GM23248 (cell line): ENCODE measurements at regions not wholly inside any gene's neighbourhood (a gene's known extent, or its start where the extent isn't known, plus 50 kb on each side); places are given as distances from the start of the nearest gene placed in this dataset.

ENCODE experiments used
- DNase-seq: peaks from one replicate; pipeline ENCODE4 v3.0.0-alpha.2; 2015
- H2AFZ ChIP-seq: fragments of 200-600 bp; sonication (generic); 2 replicates; pipeline ENCODE4 v1.6.1; 2016; ENCODE audit warnings: antibody characterized with exemption
- H3F3A ChIP-seq: fragments of 200-600 bp; sonication (generic); 2 replicates; pipeline ENCODE4 v1.6.1; 2016; ENCODE audit warnings: mild to moderate bottlenecking, antibody characterized with exemption, mixed run types; ENCODE audit not compliant: insufficient read depth
- H3K27ac ChIP-seq: fragments of 200-600 bp; sonication (generic); 2 replicates; pipeline ENCODE4 v1.5.1; 2016; ENCODE audit warnings: mild to moderate bottlenecking
- H3K27me3 ChIP-seq: fragments of 200-600 bp; sonication (generic); replicated peaks from 2 replicates; pipeline ENCODE4 v1.6.1; 2016; ENCODE audit warnings: mild to moderate bottlenecking; ENCODE audit not compliant: insufficient read depth
- H3K36me3 ChIP-seq: fragments of 200-600 bp; sonication (generic); 2 replicates; pipeline ENCODE4 v1.6.1; 2016; ENCODE audit warnings: low read depth, mild to moderate bottlenecking
- H3K4me1 ChIP-seq: fragments of 200-600 bp; sonication (generic); 2 replicates; pipeline ENCODE4 v1.6.1; 2016; ENCODE audit warnings: mild to moderate bottlenecking; ENCODE audit not compliant: insufficient read depth
- H3K4me2 ChIP-seq: fragments of 200-600 bp; sonication (generic); one replicate; pipeline ENCODE4 v1.6.1; 2016; ENCODE audit warnings: mild to moderate bottlenecking; ENCODE audit not compliant: unreplicated experiment
- H3K4me3 ChIP-seq: fragments of 200-600 bp; sonication (generic); 2 replicates; pipeline ENCODE4 v1.5.1; 2016; ENCODE audit warnings: mild to moderate bottlenecking
- H3K79me2 ChIP-seq: fragments of 200-600 bp; sonication (generic); 2 replicates; pipeline ENCODE4 v1.6.1; 2016; ENCODE audit warnings: mild to moderate bottlenecking; ENCODE audit not compliant: insufficient read depth
- H3K9ac ChIP-seq: fragments of 200-600 bp; sonication (generic); 2 replicates; pipeline ENCODE4 v1.6.1; 2016; ENCODE audit warnings: mild to moderate bottlenecking
- H3K9me2 ChIP-seq: fragments of 200-600 bp; sonication (generic); 2 replicates; pipeline ENCODE4 v1.6.1; 2016; ENCODE audit warnings: mixed run types, mild to moderate bottlenecking, moderate library complexity; ENCODE audit not compliant: insufficient read depth
- H3K9me3 ChIP-seq: fragments of 200-600 bp; sonication (generic); one replicate; pipeline ENCODE4 v1.6.1; 2017; ENCODE audit warnings: low read depth
- H4K20me1 ChIP-seq: fragments of 200-600 bp; sonication (generic); 2 replicates; pipeline ENCODE4 v1.6.0; 2016; ENCODE audit not compliant: insufficient read depth
- EZH2 ChIP-seq: fragments of 200-600 bp; sonication (generic); IDR thresholded peaks from 2 replicates; pipeline ENCODE4 v1.6.1; 2018; ENCODE audit warnings: antibody characterized with exemption, mild to moderate bottlenecking; ENCODE audit not compliant: insufficient read depth, poor library complexity, severe bottlenecking
- EZH2phosphoT487 ChIP-seq: fragments of 200-600 bp; sonication (generic); IDR thresholded peaks from 2 replicates; pipeline ENCODE4 v1.6.1; 2018; ENCODE audit warnings: antibody characterized with exemption, moderate library complexity, mild to moderate bottlenecking, low read depth; ENCODE audit not compliant: insufficient read depth
- WGBS, 2 experiments: methylation state at CpG; one replicate each; pipeline ENCODE4 v1.1.6; 2015 to 2017; ENCODE audit warnings: low lambda C conversion rate in 2 of 2, low coverage in 1 of 2; ENCODE audit errors: missing lambda C conversion rate in 2 of 2; 5-methylcytosine and 5-hydroxymethylcytosine counted together
- in situ Hi-C: fragments of 300-500 bp; cut with MboI; formaldehyde crosslinking; loops from 2 replicates; pipeline ENCODE4 v1.15.0; 2020

DNA sequence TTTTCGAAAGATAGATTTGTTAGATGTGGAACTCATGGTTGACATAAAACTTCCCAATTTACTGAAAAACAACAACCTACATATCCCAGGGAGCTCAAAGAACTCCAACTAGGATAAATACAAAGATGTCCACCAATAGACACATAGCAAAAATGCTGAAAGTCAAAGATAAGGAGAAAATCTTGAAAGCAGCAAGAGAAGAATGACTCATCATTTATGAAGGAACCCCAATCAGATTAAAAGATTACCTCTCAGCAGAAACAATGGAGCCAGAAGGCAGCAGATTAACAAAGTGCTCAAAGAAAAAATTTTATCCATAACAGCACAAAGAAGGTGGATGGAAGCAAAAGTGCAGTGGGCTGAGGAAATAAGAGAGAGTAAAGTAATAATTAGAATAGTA lies 908.6 kb downstream of the SORCS3 start:
- DNase-seq, result no peak
- H3K9ac ChIP-seq, result no peak overlapping the region
- H2AFZ ChIP-seq, result no peak overlapping the region
- H3K9me2 ChIP-seq, result no peaks in the 10 kb centered on the region
- H3K4me3 ChIP-seq, result no peak overlapping the region
- no peaks in the 10 kb centered on the region for H3K36me3 ChIP-seq
- no peaks in the 10 kb centered on the region for H3K27me3 ChIP-seq
- H3K79me2 ChIP-seq, result no peaks in the 10 kb centered on the region
- no peaks in the 10 kb centered on the region for H3K4me1 ChIP-seq
- no peaks in the 10 kb centered on the region for H3F3A ChIP-seq
- no peaks in the 10 kb centered on the region for H4K20me1 ChIP-seq
- no peak overlapping the region for H3K4me2 ChIP-seq
- in situ Hi-C loops, result no loop called here
- H3K27ac ChIP-seq, result no peak overlapping the region
- WGBS, 2 experiments, result 20 to 29% methylated on average over 1 of the region's 1 CpG
- H3K9me3 ChIP-seq, result no peaks in the 10 kb centered on the region
- TF ChIP-seq EZH2phosphoT487 (no peak), EZH2 (no peak)

DNA sequence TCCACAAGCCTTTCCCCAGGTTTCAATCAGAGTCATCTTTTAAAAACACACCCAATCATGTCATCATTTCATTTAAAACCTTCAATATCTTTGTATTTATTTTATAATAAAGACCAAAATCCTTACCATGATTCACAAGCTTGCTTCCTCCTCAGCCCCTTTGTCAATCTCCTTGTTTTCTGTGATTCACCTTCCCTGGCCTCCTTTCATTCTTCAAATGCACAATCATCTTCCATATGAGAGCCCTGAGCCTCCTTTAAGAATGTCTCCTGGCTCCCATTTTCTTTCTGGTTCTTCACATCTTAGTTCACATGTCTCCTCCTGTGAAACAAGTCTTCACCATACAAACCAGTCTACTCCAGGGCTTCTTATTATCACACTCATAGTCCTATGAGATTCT lies 904.0 kb downstream of the SORCS3 start:
- no peaks in the 10 kb centered on the region for H3K9me3 ChIP-seq
- H3K79me2 ChIP-seq, result no peaks in the 10 kb centered on the region
- H3K9me2 ChIP-seq, result no peaks in the 10 kb centered on the region
- no peaks in the 10 kb centered on the region for H3K36me3 ChIP-seq
- no peak overlapping the region for H3K27ac ChIP-seq
- H3K27me3 ChIP-seq, result no peaks in the 10 kb centered on the region
- H3K4me2 ChIP-seq, result no peak overlapping the region
- no peak overlapping the region for H2AFZ ChIP-seq
- no peak for DNase-seq
- no peaks in the 10 kb centered on the region for H3K4me1 ChIP-seq
- in situ Hi-C loops, result no loop called here
- no peak for TF ChIP-seq EZH2phosphoT487
- TF ChIP-seq EZH2, result no peak
- H3K4me3 ChIP-seq, result no peak overlapping the region
- no peaks in the 10 kb centered on the region for H3F3A ChIP-seq
- no peak overlapping the region for H3K9ac ChIP-seq
- no peaks in the 10 kb centered on the region for H4K20me1 ChIP-seq

DNA sequence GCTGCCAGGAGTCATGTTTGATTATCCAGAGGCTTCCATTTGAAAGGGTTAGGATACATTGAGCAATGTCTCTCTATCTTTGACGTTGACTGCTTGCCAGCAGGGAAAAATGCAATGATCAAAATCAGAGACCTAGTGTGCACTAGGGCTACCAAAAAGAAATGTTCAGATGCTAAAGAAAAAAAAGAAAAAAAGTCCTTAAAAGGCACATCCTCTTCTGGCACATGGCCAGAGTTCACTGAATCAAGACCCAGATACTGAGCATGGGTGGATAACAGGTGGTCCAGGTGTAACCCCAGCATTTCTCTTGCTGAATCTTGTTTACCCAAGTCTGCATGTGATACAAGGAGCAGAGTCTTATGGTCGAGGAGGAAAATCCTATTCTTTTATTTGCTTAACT lies 899.3 kb downstream of the SORCS3 start:
- 7 to 8% methylated on average over 2 of the region's 2 CpGs for WGBS, 2 experiments
- in situ Hi-C loops, result no loop called here
- no peak overlapping the region for H3K4me2 ChIP-seq

DNA sequence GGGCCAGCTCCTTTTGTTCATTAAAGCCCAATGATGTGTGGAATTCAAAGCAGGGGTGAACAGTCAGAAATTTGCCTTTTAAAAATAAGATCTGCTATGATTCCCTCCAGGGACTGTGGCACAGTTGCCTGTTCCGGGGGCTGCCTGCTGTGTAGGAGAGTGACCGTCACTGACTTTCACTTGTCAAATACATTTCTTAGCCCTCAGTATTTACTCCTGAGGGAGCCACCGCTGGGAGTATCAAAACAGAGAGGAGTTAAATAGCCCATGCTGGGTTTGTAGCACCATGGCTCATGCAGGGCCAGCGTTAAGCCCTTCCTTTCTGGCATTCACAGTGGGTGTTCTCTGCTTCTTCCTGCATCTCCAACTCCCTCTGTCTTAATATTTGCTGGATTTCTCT lies 897.8 kb downstream of the SORCS3 start:
- Histone ChIP-seq H3F3A (no peaks in the 10 kb centered on the region), H3K27me3 (no peaks in the 10 kb centered on the region), H3K4me2 (no peak overlapping the region), H3K9me2 (no peaks in the 10 kb centered on the region), H3K9ac (no peak overlapping the region), H3K27ac (no peak overlapping the region), H3K9me3 (no peaks in the 10 kb centered on the region), H3K79me2 (no peaks in the 10 kb centered on the region), H3K36me3 (no peaks in the 10 kb centered on the region), H2AFZ (no peak overlapping the region), H3K4me1 (no peaks in the 10 kb centered on the region), H3K4me3 (no peak overlapping the region), H4K20me1 (no peaks in the 10 kb centered on the region)
- DNase-seq, result no peak
- in situ Hi-C loops, result no loop called here
- WGBS, 2 experiments, result 19 to 21% methylated on average over 4 of the region's 4 CpGs
- TF ChIP-seq EZH2phosphoT487 (no peak), EZH2 (no peak)

More for the DNA sequence above, 899.3 kb downstream of the SORCS3 start:
- H2AFZ ChIP-seq, result no peak overlapping the region
- H3F3A ChIP-seq, result no peaks in the 10 kb centered on the region
- no peaks in the 10 kb centered on the region for H4K20me1 ChIP-seq
- H3K4me1 ChIP-seq, result no peaks in the 10 kb centered on the region
- H3K9ac ChIP-seq, result no peak overlapping the region
- H3K9me2 ChIP-seq, result no peaks in the 10 kb centered on the region
- no peak for DNase-seq
- no peaks in the 10 kb centered on the region for H3K36me3 ChIP-seq
- no peak overlapping the region for H3K4me3 ChIP-seq
- no peak overlapping the region for H3K27ac ChIP-seq
- TF ChIP-seq EZH2phosphoT487 (no peak), EZH2 (no peak)
- no peaks in the 10 kb centered on the region for H3K9me3 ChIP-seq
- no peaks in the 10 kb centered on the region for H3K79me2 ChIP-seq
- H3K27me3 ChIP-seq, result no peaks in the 10 kb centered on the region

DNA sequence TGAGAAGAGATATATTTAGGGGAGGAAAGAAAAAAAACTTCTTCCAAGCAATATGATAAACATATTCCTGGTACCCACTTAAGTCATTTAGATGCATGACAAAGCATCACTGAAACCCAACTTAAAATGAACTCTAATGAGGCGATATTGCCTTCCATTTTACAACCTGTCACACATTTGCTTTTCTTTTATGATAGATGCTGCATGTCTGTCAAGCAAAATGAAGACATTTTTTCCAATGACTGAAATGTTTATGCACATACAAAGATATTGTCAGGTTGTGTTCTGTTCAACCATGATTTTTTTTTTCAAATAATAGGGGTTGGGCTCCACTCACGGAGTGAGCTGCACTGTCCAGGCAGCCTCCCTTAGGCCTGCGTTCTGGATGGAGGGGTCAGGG lies 894.4 kb downstream of the SORCS3 start:
- 9 to 18% methylated on average over 3 of the region's 3 CpGs for WGBS, 2 experiments

More for the DNA sequence above, 894.4 kb downstream of the SORCS3 start:
- Histone ChIP-seq H3K4me3 (no peak overlapping the region), H3K9me2 (no peaks in the 10 kb centered on the region), H3K4me2 (no peak overlapping the region), H3F3A (no peaks in the 10 kb centered on the region), H3K9ac (no peak overlapping the region), H2AFZ (no peak overlapping the region), H3K27me3 (no peaks in the 10 kb centered on the region), H3K27ac (no peak overlapping the region), H4K20me1 (no peaks in the 10 kb centered on the region), H3K79me2 (no peaks in the 10 kb centered on the region), H3K9me3 (no peaks in the 10 kb centered on the region), H3K36me3 (no peaks in the 10 kb centered on the region), H3K4me1 (no peaks in the 10 kb centered on the region)
- in situ Hi-C loops, result no loop called here
- no peak for TF ChIP-seq EZH2phosphoT487
- DNase-seq, result no peak
